ENCODE measurements at regions not wholly inside any gene's neighbourhood (a gene's known extent, or its start where the extent isn't known, plus 50 kb on each side); places are given as distances from the start of the nearest gene placed in this dataset.

- no peak for TF ChIP-seq CTCF (IDR thresholded peaks at IDR 0.05; ENCODE audit: insufficient read depth, low read depth, low read length)
- no peak for TF ChIP-seq EZH2 (IDR thresholded peaks at IDR 0.05; ENCODE audit: insufficient read depth, low read length)
Observed at GRCh38 chr15:23851921-23852320, 164.8 kb upstream of the NDN start.
